Frontal cortex (tissue), 3 donors: ENCODE measurements at regions not wholly inside any gene's neighbourhood (a gene's known extent, or its start where the extent isn't known, plus 50 kb on each side); places are given as distances from the start of the nearest gene placed in this dataset.

Experiments
- DNase-seq, 2 donors: peaks; one replicate each; pipeline ENCODE4 v3.0.0; 2012; ENCODE audit warnings: low spot score in 2 of 2
- FAIRE-seq: peaks from 2 replicates; lab custom pipeline; 2012; peaks lifted over from hg19 to GRCh38; lab: Jason Lieb, UNC
- donor health status: control.
- donor health status: control.
- donor health status: control.

GRCh38 chr1:98102345-98103030 lies 181.7 kb upstream of the DPYD start:
- DNase-seq (no peak), FAIRE-seq (no peak)

DNA sequence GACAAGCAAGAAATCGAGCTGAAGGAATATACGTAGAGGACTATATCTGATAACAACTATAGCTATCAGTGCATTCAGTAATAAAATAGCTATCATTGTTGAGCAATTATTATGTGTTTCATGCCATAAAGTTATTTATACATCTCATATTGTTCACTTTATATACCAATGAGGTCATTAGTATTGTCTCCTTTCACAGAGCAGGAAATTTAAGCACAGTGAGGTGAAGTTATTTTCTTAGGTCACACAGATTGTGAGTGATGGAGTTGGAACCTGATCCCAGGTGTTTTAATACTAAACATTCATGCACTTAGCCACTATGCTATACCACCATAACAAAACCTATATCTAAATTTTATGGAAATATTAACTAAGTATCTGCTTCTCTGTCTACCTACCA lies 180.5 kb upstream of the DPYD start:
- DNase-seq (no peak), FAIRE-seq (no peak)

DNA sequence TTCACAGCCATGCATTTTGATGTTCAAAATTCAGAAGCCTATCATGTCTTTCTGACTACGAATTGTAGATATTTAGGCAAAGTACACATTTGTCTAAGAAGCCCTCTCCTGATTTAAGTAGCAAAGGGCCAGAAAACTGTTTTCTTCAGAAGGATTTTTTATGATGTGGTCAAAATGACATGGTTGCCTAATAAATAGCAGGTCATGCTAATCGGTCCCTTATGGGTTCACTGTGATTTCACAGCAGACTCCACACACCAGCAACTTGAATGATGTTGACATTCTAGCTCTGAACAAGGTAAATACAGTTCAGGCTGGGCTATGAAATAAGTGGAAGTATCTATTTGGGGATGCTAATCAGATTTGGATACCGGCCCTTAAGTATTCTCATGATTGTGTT lies 178.7 kb upstream of the DPYD start:
- DNase-seq (no peak), FAIRE-seq (no peak)

DNA sequence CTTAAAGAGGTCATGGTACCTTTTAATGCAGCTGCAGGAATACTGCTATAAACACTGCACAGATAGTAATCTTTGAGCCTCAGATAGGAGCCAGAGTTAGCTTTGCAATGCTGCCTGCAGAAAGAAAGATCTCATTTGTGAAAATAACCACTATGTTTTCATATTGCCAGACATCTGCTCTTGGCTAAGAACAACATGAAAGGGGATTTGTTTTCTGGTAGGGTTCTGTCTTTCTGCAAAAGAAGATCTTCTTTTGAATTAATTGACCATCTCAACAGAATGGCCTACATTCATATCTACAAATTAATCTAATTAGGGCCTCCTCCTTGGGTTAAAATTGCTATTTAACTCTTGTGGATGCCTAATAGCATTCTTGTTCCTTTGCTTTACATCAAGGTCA lies 177.6 kb upstream of the DPYD start:
- FAIRE-seq (no peak), DNase-seq (no peak)

DNA sequence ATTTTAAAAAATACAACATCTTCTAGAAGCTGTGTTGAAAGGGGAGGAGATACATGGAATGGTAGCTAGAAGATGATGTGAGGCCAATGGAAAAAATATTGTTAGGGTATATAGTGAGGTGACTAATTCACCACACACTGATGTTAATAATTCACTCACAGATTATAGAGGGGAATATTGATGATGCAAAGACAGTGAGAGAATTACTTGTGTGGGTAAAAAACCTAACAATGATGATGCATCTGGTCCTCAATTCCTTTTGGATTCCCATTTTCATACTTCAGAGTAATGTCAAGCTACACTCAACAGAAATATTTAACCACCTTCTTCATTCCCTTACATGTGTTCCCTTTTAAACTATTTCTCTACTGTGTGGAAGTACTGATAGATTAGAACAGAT lies 169.5 kb upstream of the DPYD start:
- DNase-seq (no peak), FAIRE-seq (no peak)

DNA sequence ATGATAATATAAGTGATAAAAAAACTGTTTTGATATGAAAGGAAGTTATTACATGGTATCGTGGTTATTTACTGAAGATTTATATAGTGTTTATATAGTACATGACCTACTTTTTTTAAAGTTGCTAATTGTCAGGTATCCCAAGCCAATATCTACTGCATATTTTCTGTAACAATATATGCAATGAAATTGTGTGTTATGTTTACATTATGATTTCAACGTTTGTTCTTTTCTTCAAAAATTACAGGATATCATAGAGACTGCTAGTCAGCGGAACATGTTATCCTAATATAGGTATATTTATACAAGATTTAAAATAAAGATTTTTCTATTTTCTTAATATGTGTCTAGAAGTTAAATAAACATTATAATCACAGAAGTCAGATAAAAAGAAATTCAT lies 167.5 kb upstream of the DPYD start:
- DNase-seq (no peak), FAIRE-seq (peak; percentile 92)

GRCh38 chr1:98086796-98087441 lies 166.1 kb upstream of the DPYD start:
- FAIRE-seq (no peak), DNase-seq (no peak)

DNA sequence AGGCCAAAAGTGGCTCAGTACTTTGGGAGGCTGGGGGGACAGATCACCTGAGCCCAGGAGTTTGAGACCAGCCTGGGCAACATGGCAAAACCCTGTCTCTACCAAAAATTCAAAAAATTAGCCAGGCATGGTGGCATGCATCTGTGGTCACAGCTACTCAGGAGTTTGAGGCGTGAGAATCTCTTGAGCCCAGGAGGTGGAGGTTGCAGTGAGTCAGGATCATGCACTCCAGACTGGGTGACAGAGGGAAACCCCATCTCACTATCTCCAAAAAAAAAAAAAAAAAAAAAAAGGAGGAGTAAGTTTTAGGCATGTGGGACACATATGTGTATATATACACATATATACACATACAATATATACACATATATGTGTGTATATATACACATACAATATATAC lies 165.3 kb upstream of the DPYD start:
- no peak for DNase-seq
- FAIRE-seq = no peak

- no peak for DNase-seq
- FAIRE-seq = no peak
These were observed 163.4 kb upstream of the DPYD start for GRCh38 chr1:98084188-98084587.

DNA sequence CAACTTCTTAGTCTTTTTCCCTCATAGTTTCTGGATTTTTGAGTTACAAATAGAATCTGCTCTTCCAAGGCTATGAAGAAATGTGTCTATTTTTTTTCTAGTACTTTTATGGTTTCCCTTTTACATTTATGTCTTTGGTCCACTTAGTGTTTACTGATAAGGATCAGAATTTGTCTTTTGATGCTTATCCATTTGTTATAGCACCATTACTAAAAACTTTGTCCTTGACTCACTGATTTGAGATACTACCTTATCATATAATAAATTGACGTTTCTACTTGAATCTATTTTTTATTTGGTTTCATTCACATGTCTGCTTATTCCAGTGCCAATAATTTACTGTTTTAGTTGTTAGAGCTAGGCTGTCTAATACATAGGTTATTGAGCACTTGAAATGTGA lies 161.1 kb upstream of the DPYD start:
- DNase-seq (no peak), FAIRE-seq (no peak)

GRCh38 chr1:98078596-98078995 lies 157.8 kb upstream of the DPYD start:
- FAIRE-seq (no peak), DNase-seq (no peak)

GRCh38 chr1:98077691-98078090 lies 156.9 kb upstream of the DPYD start:
- DNase-seq (no peak), FAIRE-seq (no peak)

DNA sequence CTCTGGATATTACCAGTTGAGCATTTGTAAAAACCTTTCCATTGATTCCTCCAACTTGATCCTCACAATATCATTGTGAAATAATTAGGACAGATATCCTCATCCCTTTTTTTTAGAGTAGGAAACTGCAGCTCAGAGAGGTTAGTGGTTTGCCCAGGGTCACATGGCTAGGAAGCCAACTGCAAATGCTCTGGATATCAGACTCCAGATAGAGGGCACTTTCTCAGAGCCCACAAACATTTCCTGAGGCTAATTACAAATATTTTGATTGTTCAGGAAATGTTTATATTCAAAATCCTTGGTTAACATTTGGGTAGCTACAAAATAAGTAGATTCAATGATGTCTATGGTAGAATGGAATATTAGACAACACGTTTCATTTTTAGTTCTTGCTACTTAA lies 154.8 kb upstream of the DPYD start:
- FAIRE-seq (no peak), DNase-seq (no peak)

GRCh38 chr1:98073823-98074222 lies 153.0 kb upstream of the DPYD start:
- DNase-seq (no peak), FAIRE-seq (no peak)

DNA sequence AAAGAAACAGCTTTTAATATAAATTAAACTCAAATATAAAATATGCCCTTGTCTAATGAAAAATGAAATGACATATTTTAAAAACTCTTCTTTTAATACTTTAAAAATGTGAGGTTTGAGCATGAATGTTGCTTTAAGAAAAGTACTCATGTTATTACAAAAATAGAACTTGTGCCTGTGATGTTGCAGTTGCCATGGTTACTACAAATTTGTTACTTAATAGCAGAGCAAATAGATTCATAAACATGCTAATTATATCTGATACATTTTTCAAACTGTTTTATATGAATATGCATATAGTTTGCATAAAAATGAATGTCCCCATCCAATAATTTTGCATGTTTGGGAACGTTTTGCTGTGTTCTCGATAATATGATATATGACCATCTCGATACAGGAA lies 152.3 kb upstream of the DPYD start:
- FAIRE-seq = peak; percentile 6
- DNase-seq = no peak

GRCh38 chr1:98072047-98072446 lies 151.2 kb upstream of the DPYD start:
- no peak for FAIRE-seq

DNA sequence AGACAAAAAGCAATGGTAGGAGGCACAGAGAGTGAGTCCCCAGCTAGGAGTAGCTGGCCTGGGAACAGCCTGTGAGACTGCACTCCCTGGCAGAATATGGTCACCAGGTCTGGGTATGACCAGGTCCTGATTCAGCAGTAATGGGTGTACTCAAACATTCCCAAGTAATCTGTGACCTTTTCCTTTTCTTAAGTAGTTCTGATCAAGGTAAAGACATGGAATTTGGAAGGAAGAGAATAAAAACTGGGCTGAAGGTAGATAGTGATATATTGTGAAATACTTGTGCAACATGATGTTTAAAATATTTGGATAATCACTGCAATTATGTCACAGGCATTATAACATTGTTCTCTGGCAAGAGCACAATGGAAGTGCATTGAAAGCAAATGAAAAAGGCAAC lies 147.2 kb upstream of the DPYD start:
- FAIRE-seq = no peak
- no peak for DNase-seq

More at GRCh38 chr1:98072047-98072446, 151.2 kb upstream of the DPYD start:
- no peak for DNase-seq

- FAIRE-seq = no peak
These were observed 146.1 kb upstream of the DPYD start for GRCh38 chr1:98066911-98067310.

GRCh38 chr1:98059620-98060019 lies 138.8 kb upstream of the DPYD start:
- DNase-seq = no peak
- no peak for FAIRE-seq

More at GRCh38 chr1:98066911-98067310, 146.1 kb upstream of the DPYD start:
- DNase-seq = no peak

- DNase-seq = no peak
- FAIRE-seq = no peak
These were observed 137.8 kb upstream of the DPYD start for GRCh38 chr1:98058676-98059075.

DNA sequence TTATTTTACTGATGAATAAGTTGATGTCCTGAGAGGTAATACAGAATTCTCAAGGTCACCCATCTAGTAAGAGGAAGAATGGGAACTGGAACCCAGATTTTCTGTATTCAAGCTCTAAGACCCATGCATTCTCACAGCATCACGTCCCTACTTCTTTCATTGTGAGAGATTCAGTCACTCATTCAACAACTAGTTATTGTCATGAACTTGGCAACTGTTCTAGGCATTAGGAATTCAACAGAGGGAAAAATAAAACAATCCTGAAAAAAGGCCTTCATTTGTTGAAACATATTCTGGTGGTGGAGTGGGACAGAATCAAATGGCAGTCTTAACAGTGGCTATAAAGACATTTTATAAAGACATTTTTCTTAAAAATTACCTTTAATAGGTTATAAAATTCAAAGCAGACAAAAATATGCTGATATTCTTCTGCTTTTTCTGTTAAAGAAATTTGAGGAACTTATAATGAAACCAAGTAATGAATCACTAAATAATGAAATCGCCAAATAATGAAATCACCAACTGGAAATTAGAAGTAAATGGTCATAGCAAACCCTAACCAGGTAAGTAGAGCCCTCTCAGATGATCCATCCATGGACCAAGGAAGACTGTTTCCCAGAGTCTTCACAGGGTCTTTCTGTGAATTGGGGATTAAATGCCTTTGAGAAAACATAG lies 136.5 kb upstream of the DPYD start:
- DNase-seq (no peak), FAIRE-seq (peak; percentile 50)
